Activated T-cell treated with anti-CD3 and anti-CD28 coated beads for 48 hours (primary cell): ENCODE measurements at regions not wholly inside any gene's neighbourhood (a gene's known extent, or its start where the extent isn't known, plus 50 kb on each side); places are given as distances from the start of the nearest gene placed in this dataset.
"Not testable (repeated sequence)": the region's sequence is repeated elsewhere in the genome, so short reads cannot be mapped to it uniquely, and the experiment has no call there.

ENCODE experiments used
- DNase-seq: peaks from one replicate; pipeline ENCODE4 v3.0.0-alpha.2; 2020; ENCODE audit warnings: low read depth

DNA sequence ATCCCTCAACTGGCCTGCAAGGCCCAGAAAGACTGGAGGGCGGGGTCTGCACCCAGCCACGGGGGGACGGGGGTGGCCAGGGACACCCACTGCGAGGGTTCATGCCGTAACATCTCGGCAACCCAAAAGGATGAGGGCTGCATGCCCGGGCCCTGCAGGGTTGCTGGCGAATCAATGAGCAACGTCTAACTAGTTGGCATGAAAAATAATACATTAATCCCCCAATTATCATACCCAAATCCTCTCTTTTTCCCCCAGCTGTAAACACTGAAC, 232.2 kb downstream of the TUBA3C start:
- DNase-seq = no peak

DNA sequence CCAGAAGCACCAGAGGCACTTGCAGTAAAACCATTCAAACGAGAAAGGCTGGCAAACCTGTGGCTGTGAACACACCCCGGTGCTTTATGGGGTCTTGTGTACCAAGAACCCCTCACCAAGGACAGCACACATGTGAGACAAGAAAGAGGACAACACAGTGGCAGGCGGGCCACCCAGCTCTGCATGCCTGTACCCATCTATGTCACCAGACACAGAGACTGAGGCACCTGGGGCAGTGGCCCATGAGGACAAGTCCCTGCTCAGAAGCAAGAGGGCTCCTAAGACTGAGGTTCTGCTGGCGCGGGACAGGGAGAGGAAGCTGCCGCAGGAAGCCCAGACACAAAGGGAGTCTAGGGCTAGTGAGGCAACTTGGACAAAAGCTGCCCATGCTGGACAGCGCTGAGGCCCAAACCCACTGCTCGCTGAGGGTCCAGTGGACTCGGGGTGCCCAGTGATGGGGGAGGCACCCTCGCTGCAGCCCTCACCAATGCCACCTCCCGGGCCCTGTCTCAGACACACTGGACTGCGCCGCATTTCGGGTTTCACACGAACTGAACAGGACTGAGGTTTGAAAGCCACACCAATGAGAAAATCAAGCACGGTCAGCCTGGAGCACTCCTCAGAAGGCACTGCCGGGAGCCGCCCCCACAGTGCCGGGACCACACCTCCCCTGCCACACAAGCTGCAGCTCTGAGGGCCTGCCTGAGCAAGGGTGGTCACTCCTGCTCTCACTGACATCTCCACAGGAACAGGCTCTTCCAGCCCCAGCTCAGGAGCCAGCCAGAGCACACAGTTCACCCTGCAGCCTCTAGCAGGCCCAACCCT, 232.7 kb downstream of the TUBA3C start:
- no peak for DNase-seq

DNA sequence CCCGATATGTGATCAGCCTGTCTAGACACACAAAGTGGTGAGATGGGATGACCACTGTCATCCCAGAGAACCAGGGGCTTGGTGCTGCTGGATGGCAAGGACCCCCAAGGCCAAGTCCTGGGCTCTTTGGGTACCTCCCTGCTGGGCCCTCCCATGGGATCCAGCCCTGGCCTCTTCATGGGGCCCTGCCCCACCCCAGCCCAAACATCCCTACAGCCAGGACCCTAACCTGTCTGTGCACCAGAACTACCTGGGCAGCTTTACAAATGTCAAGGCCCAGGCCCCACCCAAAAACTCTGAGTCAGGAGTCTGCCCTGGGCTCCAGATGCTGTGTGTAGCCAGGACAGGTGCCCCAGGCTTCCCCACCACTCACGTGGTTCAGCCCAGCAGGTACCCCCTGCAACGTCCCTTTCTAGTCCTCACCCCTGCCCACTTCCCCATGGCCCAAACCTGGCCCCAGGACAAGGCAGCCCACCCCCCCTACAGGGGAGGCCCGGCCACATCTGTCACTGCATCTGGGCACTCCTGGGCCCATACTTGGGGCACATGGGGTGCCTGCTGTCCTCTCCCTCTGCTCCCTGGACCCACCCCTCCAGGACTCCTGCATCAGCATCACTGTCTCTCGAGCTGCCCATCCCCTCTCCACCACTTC, 233.5 kb downstream of the TUBA3C start:
- DNase-seq = no peak

DNA sequence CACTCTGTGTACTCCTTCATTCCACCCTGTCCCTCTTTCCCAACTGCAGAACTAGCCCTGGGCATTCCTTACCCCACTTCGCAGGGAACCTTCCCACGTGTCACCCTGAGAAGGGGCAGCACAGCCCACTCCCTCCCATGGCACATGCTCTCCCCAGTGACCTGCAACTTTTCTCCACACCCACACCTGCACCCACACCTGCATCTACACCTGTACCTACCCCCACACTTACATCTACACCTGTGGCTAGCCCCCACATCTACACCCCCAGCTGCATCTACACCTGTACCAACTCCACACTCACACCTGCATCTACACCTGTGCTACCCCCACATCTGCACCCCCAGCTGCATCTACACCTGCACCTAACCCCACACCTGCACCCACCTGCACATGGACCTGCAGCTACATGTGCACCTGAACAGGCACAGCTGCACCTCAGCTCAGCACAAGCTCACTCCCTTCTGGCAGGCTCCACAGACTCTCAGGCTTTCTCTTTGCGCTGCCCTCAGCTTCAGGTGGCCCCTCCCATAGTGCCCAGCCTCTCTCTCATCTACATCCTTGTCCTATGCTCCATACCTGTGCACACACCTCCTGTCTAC, 234.1 kb downstream of the TUBA3C start:
- no peak for DNase-seq

- DNase-seq = no peak
These were observed 234.9 kb downstream of the TUBA3C start for GRCh38 chr13:18946738-18947137.

- no peak for DNase-seq
These were observed 237.0 kb downstream of the TUBA3C start for GRCh38 chr13:18944501-18945068.

DNA sequence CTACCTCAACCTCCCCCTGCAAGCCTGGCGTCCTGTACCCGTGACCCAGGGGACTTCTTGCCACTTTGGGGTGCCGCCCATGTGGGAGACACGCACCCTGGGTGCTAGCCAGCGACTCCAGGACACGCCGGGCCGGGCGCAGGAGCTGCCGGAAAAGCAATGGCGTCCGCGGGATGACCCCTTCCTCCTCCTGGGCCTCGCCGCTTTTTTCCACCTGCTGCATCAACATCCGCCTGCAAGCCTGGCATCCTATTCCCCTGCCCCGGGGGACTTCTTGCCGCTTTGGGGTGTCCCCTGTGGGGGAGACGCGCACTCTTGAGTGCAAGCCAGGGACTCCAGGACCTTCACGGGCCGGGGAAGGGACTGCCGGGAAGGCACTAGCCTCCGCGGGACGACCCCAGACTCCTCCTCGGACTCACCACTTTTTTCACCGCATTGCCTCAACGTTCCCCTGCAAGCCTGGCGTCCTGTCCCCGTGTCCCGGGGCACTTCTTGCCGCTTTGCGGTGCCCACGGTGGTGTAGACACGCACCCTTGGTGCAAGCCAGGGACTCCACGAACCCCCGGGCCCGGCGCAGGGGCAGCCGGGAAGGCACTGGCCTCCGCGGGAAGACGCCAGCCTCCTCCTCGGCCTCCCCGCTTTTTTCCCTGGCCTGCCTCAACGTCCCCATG, 237.8 kb downstream of the TUBA3C start:
- no peak for DNase-seq

- DNase-seq = no peak
These were observed 238.4 kb downstream of the TUBA3C start for GRCh38 chr13:18943273-18943672.

DNA sequence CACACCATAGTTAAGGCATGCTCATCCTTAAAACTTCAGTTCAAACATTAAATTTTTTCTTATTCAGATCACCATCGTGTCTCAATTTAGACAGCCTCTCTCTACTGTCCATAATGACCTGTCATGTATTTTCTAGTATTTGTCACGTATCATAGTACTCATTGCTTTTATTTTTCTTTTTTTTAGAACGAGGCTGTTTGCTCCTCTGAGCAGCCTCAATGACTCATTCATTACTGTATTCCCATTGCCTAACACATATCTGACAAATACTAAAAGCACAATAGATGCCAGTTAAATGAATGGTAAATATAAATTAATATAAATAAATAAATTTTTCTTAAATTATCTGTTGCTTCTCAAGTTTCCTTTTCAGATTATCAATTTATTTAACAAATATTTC, 245.5 kb downstream of the TUBA3C start:
- DNase-seq = no peak

DNA sequence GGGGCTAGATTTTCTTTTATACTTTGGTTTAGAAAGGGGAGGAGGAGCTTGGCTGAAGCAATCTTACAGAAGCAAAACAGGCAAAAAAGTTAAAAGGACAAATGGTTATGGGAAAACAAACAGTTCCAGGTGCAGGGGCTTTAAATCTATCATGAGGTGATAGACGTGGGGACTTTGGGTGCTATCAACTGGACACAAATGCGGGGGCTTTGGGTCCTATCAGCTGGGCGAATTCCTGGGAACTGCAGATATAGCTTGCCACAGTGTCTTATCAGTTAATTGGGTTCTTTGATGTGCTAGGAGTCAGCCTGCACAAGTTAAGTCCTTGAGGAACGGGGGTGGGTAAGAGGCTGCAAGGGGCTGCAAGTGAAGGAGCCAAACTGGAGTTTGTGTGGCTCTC, 260.6 kb downstream of the TUBA3C start:
- DNase-seq = no peak

- not testable (repeated sequence) for DNase-seq
These were observed 276.5 kb downstream of the TUBA3C start for GRCh38 chr13:18905096-18905495.

GRCh38 chr13:18895411-18895810, 286.2 kb downstream of the TUBA3C start:
- not testable (repeated sequence) for DNase-seq

DNA sequence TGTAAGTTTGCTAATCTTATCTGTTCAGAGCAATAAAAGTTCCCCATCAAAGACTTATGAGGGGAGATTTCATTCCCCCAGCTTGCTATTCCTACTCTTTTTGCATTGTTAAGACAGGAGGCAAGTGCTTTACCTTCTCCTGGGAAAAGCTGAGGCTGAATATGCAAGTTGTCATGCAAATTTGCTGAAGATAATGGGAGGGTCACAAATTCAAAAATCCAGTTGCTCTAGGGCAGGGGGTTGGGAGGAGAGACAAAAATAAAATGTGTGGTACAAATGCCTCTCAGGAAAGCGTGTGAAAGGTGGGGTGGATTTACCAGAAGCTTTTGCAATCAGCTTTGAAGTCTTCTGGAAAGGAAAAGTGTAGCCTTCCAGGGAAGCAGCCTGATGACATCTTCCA, 290.4 kb downstream of the TUBA3C start:
- DNase-seq = not testable (repeated sequence)

DNA sequence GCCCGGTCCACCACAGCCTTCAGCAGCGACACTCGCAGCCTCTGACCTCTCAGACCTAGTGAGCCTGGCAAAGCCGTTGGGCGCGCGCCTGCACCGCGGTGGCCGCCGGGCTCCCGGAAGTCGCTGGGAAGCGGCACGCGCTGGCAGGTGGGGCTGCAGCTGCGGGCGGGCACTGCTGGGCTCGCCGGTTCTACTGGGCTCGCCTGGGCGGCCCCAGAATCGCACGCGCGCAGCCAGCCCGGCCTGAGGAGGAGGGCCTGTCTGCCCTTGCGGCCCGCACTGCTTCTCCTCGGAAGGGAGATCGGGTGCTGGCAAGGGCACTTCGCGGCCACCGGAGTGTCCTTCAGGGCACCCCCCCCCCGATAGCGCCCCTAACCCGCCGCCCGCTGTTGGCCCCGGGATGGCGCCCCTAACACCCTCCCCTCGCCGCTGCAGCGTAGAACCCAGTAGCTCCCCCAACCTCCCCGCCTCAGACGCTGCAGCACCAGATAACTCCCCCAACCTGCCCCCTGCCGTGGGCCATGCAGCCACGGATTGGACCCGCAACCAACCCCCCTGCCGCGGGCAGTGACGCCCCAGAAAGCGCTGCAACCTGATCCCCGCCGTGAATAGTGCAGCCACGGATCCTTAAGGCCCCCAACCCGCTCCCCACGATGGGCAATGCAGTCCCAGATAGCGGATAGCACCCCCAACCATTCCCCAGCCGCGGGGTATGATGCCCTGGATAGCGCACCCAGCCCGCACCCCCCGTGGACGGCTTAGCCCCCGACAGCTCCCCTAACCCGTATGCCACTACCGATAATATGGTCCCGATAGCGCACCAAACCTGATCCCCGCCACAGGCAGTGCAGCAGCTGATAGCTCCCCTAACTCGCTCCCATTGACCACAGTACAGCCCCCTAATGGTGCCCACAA, 306.5 kb downstream of the TUBA3C start:
- DNase-seq = not testable (repeated sequence)

GRCh38 chr13:18870557-18870956, 311.1 kb downstream of the TUBA3C start:
- DNase-seq = not testable (repeated sequence)

DNA sequence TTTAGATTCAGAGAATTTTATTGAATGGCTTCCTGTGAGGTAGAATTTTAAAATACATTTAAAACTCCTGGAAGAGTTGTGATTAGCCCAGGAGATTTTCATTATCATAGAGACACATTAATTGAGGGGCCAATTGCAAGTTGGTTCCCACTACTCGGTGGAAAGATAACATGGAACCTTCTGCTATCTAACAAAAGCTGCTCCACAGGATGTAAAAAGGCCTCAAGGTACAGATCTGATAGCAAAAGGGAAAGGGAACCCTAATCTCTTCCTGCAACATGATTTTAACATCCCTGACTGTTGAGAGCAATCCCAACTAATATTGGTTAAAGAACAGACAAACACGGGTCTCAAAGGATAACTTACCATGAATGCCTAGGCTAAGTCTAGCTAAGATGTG, 312.3 kb downstream of the TUBA3C start:
- not testable (repeated sequence) for DNase-seq

DNA sequence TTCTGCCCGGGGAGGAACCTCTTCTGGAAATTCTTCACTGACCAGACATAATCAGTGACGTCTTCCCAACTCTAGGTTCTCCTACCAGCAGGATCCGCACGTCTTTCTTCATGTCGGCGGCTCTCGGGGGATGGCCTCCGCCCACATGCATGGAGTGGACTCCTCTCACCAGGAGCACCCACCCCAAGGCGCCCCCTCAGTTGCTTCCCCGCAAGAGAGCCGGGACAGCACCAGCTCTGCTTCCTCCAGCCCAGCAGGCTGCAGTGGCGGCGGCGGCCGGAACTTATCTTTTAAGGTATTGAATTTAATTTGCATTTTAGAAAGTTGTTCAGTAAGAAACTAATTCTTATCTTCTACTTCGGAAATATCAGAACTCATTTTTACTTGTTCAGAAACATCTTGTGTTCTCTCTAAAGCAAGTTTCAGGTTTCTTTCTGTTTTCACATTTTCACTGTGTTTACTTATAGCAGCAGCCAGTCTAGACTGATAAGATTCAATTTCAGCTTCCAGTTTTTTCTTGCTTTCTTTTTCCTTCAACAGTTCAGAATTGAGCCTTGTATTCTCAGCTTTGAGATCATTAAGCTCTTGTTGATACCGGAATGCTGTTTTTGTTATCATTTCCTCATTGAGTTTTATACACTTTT, 343.5 kb downstream of the TUBA3C start:
- DNase-seq = not testable (repeated sequence)

- DNase-seq = not testable (repeated sequence)
These were observed 344.4 kb downstream of the TUBA3C start for GRCh38 chr13:18837179-18837745.

GRCh38 chr13:18836371-18837178, 345.0 kb downstream of the TUBA3C start:
- not testable (repeated sequence) for DNase-seq

GRCh38 chr13:18835754-18836153, 345.9 kb downstream of the TUBA3C start:
- DNase-seq = not testable (repeated sequence)
